CD4-positive, alpha-beta T cell treated with Interleukin-10 for 1 hour (primary cell): ENCODE measurements at regions not wholly inside any gene's neighbourhood (a gene's known extent, or its start where the extent isn't known, plus 50 kb on each side); places are given as distances from the start of the nearest gene placed in this dataset.

Experiments used
- DNase-seq: peaks from one replicate; pipeline ENCODE4 v3.0.0-alpha.2; 2020

DNA sequence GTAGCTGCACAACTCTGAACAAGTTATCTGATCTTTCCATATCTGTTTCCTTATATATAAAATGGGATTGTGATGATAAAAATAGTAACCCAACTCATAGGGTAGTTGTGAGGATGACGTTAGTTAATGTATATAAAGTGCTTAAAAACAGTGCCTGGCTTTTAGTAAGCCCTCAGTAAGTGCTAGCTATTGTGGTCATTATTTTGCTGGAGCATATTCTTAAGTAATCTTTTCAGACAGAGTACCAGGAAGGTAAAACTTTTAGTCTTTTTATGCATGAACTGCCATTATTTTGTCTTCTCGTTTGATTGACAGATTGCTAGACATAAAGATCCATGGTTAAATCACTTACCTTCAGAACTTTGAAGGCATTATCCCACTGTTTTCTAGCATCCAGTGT lies 62.5 kb upstream of the SIM2 start:
- DNase-seq = no peak

GRCh38 chr21:36639769-36640168 lies 59.1 kb upstream of the SIM2 start:
- no peak for DNase-seq

DNA sequence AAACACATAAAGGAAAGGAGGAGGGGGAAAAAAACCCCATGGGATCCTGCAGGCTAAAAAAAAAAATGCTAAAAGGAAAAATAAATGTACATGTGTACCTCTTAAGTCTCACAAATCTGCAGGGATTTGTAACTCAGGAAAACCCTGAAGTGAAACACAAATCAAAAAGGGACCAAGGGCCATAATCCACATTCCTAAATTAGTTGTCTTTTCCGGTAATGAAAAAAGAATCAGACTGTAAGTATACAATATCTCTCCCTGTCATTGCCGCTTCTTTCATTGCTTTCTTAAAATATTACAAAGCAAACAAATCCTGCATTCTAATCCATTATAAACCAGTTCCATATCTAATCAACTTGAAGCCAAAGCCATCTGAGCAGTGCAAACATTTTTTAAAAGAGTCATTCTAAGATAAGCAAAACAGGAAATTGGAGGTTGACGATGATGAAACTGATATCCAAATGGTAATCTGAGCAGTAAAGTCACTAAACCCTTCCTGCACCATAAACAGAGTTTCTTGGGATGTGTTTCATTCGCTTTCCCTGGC lies 58.7 kb upstream of the SIM2 start:
- no peak for DNase-seq

DNA sequence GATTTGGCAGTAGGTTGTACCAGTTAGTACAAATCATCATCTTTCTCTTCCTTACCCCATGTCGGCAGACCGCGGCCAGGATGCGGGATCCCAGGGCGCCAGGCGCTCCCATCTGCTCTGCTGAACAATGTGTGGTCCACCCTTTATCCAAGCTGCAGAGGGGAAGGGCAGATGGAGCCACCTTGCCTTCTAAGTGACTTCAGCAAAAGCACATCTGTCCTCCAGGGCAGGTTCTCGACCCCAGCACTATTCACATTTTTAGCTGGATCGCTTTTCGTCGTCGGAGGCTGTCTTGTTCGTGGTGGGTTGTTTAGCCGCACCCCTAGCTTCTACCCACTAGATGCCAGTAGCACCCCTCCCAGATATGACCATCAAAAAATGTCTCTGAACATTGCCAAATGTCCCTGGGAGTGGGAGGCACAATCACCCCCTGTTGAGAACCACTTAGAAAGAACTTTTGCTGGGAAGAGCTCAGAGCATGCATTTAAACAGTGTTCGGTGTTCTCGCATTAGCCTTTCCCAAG lies 58.1 kb upstream of the SIM2 start:
- DNase-seq = no peak

GRCh38 chr21:36641346-36641745 lies 57.6 kb upstream of the SIM2 start:
- DNase-seq = no peak

GRCh38 chr21:36641886-36642285 lies 57.0 kb upstream of the SIM2 start:
- no peak for DNase-seq

DNA sequence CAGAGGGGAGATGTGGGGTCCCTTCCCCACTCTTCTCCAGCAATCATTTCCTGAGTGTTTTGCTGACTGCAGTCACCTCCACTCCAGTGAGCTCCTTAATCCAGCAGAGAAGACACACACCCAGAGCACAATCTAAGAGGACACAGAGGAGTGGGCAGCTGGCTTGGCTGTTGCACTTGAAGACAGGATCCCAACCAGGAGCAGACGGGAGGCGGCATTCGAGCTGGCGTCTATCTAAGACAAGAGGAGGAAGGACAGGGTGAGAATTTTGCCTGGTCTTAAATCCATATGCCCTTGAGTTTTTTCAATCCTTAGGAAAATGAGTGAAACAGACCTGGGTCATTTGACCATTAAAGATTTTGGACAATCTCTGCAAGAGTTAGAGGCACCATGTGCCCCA lies 56.1 kb upstream of the SIM2 start:
- no peak for DNase-seq

GRCh38 chr21:36643374-36644250 lies 55.3 kb upstream of the SIM2 start:
- no peak for DNase-seq

DNA sequence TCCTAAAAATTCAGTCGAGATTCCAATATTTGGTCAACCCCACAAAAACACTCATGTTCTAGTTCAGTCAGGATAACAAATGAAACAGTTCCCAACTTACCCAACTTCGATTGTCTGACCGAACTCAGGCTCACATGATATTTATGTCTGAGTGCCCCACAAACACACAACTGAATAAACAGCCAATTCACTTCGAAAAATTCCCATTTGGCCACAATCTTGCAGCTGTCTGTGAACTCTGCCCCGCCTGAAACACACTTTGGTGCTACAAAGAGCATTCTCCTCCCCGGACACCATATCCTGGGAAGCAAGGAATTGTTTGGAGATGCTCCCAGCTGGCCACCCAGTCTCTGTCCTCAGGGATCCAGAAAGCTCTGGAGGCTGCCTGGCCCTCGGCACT lies 52.9 kb upstream of the SIM2 start:
- no peak for DNase-seq

DNA sequence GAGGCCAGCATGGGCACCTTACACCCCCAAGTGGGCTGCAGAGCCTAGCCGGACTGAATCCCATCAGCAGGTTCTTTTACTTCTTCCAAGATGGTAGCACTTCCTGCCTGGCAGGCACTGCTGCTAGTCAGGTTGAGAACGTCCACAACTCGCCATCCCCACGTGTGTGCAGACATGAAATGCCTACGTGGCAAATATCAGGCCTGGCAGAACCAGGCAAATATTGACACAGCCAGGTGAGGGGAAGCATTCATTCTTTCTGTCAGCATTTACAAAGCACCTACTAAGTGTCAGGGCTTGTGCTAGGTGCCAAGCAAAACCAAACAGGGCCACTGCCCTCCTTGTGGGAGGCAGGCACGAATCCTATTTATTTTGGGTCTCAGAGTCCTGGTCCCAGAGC lies 52.3 kb upstream of the SIM2 start:
- DNase-seq = no peak

GRCh38 chr21:36647279-36648093 lies 51.4 kb upstream of the SIM2 start:
- no peak for DNase-seq
